ENCODE measurements at regions not wholly inside any gene's neighbourhood (a gene's known extent, or its start where the extent isn't known, plus 50 kb on each side); places are given as distances from the start of the nearest gene placed in this dataset.
A peak's percentile ranks its signal among the peaks of the same experiment; 100 is the strongest.
"Not testable (repeated sequence)": the region's sequence is repeated elsewhere in the genome, so short reads cannot be mapped to it uniquely, and the experiment has no call there.

DNA sequence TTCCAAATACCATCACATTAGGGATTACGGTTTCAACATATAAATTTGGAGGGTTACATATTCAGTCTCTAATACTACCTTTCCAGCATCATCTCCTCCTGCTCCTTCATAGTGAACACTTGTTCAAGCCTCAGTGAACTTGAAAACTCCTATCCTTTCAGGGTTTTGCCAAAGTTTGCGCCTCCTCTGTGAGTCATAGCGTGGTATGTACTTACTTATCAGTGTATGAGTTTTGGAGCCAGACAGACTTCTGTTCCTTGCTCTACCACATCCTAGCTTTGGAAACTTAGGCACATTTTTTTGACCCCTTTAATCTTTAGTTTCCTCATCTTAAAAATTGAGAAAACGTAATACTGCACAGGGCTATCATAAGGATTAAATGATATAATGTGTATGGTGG is 160.1 kb upstream of the ZC3H12C start:
- no peak for DNase-seq

DNA sequence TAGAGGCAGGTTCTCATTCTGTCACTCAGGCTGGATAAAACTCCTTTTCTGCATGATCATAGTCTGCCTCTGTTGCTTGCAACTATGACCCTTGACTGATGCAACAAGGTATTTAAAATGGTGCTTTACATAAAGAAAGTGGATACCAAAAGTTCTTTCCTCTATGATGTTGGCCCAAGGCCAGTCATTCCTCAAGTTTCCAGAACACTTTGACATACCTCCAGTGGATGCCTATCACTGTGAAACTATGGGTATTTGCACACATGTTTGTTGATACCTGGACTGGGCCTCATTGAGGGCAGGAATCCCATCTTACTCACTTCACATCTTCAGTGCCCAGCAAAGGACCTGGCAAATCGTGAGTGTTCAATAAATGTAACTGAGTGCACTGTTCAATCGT is 159.0 kb upstream of the ZC3H12C start:
- no peak for DNase-seq

DNA sequence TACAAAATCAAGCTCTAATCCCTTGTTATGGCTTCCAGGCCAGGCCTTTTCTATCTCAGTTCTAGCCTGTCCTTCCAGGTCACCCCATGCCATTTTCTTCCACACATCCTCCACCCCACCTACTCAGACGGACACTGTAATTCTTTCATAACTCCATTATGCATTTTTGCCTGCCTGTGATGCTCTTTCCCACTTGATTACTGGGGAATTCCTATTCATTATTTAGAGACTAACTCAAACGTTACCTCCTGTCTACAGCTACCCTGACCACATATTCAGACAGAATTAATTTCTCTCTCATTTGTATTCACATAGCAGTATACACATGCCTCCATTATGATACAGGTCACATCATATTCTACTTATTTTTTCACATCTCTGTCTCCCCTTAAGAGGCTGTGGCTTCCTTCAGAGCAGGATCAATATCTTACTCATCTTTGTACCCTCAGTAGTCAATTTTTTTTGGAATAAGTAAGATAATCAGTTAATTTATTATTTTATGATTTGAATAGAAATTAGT is 156.5 kb upstream of the ZC3H12C start:
- no peak for DNase-seq

DNA sequence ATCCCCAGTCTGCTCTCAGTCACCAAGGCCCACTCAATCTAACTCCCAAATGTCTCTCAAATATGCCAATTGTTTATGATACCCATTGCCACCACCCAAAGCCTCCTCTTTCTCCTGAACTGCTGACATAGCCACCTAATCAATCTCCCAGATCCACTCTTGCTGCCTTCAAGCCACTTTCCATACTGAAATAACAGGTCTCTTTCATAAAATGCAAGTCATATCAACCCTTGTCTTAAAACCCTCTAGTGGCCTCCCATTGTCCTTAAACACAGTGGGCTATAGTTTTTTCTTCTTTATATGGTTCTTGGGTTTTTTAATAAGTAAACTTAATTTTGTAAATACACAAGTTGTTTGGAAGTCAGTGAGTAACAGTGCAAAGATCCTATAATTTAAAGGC is 155.2 kb upstream of the ZC3H12C start:
- no peak for DNase-seq

DNA sequence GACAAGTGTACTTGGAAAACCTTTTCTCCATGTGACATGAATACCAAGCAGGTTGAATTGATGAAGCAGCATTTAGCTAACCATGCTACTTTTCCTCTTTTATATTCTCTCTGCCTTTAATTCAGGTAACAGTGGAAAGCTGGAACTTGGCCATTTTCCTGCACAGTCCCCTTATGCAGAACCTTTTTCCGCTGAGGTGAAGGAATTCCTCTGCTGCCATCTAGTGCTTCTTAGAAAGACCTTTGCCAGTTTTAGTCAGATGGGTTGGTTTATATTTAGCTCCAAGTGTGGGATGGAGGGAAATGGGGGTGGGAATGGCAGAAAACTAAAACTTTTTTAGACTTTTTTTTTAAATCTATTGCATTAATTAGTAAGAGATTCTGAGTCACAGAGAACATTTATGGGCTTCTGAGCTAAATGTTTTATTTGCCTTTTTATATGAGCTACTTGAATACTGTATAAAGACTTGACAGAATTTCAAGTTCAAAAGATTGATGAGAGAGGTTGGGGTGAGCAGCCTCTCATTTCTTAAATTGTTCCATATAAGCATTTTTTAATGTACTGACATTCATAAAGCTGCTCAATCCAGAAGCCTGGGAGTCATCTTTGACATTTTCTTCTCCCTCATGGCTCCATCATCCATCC is 153.9 kb upstream of the ZC3H12C start:
- DNase-seq = peak; percentile 44 to 55

DNA sequence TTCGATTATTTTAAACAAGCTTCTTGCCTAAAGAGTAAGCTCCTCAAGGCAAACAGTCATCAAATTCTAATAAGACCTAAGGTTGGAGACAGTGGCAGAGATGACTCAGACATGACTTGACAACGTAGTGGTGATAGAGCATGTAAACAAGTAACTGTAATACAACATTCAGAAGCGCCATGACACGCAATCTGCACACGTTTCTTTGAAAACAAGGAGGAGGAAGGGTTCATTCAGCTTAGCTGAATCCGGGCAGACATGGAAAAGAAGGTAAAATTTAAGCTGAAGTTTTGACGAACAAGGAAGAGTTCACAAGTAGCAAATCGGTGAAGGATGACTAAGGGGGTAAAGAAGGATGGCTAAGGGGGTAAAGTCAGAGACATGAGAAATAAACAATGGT is 152.4 kb upstream of the ZC3H12C start:
- no peak for DNase-seq

DNA sequence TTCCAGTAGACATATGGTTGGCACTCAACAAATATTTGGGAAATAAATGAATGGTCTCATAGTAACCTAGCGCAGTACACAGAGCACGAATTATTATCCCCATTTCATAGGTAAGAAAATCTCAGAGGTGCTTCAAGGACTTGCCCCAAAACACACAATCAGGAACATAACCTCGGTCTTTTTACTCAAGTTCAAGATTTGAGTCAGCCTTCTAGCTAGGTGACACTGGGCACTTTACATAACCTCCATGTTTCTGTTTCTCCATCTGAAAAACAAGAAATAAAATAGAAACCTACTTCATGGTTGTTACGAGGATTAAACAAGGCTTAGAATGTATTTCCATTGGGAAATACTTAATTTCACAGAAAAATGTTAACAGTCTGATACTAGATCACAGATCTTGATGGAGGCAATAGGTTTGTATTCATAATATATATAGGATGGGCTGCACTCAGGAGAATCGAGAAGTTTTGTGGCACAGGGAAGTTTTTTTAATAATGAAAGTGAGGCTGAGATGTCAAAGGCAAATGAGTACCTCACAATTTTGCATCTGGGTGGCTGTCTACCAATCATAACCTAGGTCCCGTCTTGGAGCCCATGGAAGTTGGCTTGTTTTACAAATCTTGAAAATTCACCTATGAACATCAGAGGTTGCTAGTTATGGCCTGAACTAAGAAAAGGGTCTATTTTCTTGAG is 147.4 kb upstream of the ZC3H12C start:
- DNase-seq = no peak

DNA sequence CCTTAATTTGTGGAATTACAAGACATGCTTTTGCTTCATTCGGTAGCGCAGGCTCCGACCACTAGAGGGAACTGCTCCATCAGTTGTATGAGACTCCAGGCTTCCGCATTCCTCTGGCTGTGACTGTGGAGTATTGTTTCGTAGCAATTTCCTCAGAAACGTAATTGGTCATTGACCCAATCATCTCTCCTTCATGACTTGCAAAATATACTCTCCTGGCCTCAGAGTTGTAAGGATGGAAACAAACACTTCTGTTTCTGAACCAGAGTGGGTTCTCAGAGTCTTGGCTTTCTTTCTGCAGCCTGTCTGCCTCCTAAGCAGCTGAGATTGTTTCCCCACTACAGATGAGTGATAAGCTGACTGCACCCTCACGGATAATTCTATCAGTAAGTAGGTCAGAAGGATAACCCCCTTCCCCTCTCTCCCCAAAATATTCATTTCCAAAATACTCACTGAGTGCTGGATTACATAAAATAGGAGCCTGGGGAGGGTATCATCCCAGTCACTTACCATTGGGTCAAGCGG is 146.8 kb upstream of the ZC3H12C start:
- DNase-seq = peak; percentile 78 to 88

DNA sequence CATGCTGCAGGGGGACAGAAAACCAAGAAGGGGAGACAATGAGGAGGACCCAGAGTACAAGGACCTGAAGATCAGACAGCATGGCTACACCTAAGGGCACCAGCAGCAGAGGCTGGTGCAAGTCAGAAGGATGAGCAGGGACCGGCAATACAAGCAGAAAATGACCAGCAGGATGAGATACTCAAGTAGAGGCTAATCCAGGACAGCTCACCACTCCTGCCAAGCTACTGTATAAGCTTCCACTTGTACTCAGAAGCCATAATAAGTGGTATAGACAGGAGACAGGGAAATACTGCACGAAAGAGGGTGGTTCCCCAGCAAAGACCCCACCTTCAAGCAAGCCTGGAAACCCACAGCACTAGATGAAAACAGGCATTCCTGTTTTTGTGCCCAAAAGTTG is 138.7 kb upstream of the ZC3H12C start:
- no peak for DNase-seq

DNA sequence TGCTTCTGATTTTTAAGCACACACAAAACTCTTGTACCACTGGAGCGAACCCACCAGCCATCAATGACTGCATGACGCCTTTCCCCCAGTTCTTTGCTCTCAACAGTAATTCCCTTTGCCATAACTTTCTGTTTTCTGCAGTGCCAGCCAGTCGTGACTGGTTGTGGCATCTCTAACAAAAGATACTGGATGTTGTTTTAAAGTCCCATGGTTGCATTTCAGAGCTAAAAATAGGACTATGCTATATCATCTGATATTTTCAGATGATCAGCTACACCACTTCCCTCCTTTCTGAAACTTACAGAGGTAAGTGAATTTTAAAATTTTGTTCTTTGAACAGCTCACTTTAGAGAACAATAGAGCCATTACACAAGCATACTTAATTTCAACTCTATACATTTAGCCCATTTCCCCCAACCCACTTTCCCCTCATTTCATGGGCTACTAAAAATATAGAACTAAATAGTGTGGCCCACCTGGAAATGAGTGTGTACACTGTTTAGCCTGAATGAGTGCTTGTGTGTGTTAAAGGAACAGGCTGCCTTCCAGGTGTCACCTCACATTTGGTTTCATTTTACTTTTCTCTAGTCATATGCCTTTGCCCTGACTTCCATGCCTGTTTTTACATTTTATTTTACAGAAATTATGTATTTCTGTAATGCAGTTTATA is 136.9 kb upstream of the ZC3H12C start:
- no peak for DNase-seq

DNA sequence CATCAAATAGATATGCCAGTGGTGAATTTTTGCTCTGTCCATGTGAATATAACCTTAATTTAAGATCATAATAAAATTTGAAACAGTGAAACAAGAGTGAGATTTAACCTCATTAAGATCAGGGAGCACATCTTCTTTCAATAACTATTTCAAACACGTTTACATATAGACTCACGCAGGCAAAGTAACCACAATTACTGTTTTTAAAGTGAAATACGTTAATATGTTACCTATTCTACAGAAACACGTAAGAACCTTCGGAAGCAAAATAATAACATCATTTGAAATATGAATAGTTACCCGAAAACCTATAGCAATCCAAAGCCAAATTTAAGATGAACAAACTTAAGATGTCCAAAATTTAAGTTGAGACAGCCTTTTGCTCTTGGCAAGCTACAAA is 136.2 kb upstream of the ZC3H12C start:
- DNase-seq = no peak

DNA sequence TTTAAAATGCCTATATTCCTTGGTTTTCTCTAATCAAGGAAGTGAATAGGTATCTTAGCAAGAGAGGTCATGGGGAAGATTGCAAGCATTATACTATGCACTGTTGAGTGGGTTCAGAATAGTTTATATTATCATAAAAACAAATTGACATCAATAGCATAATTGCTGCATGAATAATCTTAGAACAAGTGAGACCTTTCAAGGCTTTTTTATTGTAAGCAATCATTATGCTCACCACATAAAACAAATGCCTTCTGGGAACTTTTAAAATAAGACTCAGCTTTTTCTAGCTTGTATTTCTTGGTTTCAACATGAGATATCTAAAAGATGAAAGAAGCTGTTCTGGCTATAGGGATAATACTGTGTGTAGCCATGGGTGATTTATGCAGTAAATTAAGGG is 135.6 kb upstream of the ZC3H12C start:
- DNase-seq = no peak

DNA sequence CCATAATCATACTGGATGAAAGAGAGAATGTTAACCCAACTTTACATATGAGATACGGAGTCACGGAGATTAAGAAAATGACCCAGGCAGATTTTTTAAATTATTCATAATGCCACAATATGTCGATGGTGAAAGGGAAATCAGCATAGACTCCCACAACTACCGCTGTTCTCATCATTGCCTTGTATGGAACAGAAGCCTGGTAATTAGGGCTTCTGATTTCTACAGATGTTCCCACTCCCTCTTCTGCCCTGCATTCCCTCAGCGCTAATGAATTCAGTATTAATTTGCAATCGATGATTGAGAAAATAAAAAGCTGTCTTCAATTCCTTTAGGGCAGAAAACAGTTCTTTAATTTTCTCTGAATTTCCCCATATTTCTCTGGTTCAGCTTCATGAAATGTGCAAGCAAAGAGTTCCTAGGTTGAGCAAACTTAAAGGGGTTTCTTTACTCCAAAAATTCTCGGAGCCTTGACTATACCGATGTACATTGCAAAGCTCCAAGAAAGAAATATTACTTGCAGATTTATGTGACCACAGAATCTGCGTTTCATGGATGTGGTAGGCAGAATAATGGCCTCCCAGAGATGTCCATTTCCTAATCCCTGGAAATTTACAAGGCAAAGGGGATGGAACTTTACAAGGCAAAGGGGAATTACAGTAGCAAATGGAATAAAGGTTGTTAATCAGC is 134.9 kb upstream of the ZC3H12C start:
- no peak for DNase-seq

DNA sequence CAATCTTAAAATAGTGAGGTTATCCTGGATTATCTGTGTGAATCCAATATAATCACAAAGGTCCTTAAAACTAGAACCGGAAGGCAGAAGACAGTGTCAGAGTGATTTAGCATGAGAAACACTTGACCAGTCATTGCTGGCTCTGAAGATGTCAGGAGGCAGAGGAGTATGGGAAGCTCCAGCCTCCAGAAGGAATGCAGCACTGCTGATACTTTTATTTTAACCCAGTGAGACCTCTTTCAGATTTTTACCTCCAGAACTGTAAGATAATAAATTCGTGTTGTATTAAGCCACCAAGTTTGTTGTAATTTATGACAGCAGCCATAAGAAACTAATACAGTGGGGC is 134.4 kb upstream of the ZC3H12C start:
- DNase-seq = no peak

DNA sequence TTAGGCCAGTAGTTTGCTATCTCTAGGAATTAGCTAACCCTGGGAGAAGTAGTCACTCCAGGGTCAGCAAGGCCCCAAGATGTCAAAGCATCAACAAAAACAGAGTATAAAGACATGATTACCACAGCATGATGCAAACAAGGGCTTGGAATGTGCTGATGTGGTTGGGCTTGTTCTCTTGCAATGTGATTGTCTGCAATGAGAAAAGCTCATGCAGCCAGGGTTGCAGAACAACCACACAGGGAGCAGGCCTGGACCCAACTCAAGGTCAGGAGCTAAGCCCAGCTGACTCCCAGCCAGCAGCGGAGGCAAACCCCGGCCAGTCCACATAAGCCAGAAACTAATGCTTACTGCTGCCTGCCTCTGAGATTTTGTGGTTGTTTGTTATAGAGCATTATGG is 132.4 kb upstream of the ZC3H12C start:
- peak; percentile 42 to 57 for DNase-seq

DNA sequence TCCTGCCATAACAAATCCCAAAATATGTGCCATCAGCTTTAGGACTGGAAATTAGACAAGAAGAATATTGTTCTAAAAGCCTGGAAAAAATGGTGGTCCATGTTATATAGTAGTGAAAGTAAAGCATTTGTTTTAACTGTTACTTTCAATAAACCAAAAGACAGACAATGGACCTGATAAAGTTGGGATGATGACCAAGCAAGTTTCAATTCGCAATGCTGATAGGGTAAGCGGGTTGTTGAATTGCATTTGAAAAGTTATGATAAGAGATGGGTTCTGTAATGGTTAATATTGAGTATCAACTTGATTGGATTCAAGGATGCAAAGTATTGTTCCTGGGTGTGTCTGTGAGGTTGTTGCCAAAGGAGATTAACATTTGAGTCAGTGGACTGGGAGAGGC is 131.9 kb upstream of the ZC3H12C start:
- no peak for DNase-seq

DNA sequence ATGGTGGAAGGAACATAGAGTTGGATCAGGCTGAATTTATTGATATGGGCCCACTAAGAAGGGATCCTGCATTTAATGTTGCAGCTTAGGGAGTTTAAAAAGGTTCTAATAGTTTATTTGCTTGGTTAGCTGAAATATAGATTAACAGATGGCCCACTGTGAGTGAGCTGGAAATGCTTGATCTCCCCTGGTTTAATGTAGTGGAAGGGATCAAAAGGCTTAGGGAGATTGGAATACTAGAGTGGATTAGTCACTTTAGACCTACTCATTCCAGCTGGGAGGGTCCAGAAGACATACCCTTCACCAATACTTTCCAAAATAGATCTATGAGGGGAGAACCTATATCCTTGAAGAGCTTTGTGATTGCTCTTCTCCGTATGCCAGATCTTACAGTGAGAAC is 130.1 kb upstream of the ZC3H12C start:
- no peak for DNase-seq

DNA sequence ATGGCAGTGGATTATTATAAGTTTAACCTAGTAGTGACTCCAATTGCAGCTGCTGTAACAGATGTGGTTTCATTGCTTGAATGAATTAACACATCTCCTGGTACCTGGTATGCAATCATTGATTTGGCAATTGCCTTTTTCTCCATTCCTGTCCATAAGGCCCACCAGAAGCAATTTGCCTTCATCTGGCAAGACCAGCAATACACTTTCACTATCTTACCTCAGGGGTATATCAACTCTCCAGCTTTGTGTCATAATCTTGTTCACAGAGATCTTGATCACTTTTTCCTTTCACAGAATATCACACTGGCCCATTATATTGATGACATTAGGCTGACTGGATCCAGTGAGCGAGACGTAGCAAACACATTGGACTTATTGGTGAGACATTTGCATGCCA is 128.7 kb upstream of the ZC3H12C start:
- no peak for DNase-seq

DNA sequence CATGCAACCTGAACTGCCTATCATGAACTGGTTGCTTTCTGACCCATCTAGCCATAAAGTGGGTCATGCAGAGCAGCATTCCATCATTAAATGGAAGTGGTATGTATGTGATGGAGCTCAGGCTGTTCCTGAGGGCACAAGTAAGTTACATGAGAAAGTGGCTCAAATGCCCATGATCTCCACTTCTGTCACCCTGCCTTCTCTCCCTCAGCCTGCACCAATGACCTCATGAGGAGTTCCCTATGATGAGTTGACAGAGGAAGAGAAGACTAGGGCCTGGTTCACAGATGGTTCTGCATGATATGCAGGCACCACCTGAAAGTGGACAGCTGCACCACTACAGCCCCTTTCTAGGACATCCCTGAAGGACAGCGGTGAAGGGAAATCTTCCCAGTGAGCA is 127.7 kb upstream of the ZC3H12C start:
- not testable (repeated sequence) for DNase-seq

DNA sequence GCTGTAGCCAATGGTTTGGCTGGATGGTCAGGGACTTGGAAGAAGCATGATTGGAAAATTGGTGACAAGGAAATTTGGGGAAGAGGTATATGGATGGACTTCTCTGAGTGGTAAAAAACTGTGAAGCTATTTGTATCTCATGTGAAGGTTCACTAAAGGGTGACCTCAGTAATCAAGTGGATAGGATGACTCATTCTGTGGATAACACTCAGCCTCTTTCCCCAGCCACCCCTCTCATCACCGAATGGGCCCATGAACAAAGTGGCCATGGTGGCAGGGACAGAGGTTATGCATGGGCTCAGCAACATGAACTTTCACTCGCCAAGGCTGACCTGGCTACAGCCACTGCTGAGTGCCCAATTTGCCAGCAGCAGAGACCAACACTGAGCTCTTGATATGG is 127.3 kb upstream of the ZC3H12C start:
- DNase-seq = not testable (repeated sequence)

DNA sequence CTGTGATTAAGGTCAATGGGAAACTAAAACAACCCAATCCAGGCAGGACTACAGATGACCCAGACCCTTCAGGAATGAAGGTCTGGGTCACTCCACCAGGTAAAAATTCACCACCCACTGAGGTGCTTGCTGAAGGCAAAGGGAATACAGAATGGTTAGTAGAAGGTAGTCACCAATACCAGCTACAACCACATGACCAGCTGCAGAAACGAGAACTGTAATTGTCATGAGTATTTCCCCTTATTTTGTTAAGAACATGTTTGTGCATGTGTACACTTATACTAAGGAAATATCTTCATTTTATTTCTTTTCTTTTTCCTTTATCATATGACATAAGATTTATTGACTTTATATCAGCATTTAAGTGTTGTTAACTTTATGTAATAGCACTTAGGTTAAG is 126.1 kb upstream of the ZC3H12C start:
- DNase-seq = not testable (repeated sequence)

DNA sequence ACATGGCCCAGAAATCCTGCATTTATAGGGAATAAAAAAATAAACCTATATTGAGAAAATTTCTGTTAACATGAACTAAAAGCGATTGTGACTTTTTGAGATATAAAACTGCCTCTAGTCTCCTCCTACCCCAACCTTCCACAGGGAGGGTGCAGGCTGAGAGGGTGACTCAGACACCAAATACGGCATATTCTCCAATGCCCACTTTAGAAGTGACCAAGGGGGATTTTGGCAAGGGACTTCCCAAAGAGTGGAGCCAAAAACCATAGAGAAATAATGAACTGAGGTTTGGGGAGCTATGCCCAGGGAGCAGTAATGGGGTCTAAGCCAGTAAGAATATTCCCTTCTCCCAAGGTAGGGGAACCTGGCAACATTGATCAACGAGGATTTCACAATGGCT is 124.9 kb upstream of the ZC3H12C start:
- no peak for DNase-seq

All from right lung (tissue), 2 donors.